HG03432 (cell line): ENCODE measurements at regions not wholly inside any gene's neighbourhood (a gene's known extent, or its start where the extent isn't known, plus 50 kb on each side); places are given as distances from the start of the nearest gene placed in this dataset.
"Not testable (repeated sequence)": the region's sequence is repeated elsewhere in the genome, so short reads cannot be mapped to it uniquely, and the experiment has no call there.

Experiments used
- ATAC-seq: cut with Tn5 transposase; IDR thresholded peaks from one replicate; pipeline ENCODE4 v1.9.1; 2021; ENCODE audit warnings: mild to moderate bottlenecking, moderate library complexity; ENCODE audit not compliant: unreplicated experiment

GRCh38 chr21:39083377-39084008 is 99.8 kb downstream of the PSMG1 start:
- no peak for ATAC-seq

- no peak for ATAC-seq
These were observed 100.4 kb downstream of the PSMG1 start for GRCh38 chr21:39082656-39083376.

DNA sequence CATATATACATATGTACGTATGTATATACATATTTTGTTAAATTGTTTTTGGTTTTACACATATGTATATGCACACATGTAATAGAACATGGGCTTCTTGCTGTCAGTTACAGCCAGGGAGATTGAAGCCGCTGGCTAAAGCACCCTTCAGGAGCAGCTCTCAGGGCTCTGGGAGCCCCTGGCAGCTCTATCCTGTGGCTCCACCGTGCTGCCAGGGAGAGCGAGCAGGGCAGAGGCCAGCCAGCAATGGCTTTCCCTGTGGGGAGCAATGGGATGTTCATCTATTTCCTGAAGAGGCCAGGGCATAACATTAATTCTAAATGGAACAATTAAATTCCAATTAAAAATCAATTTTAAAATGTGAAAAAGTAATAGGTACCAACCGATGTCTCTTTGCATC is 102.9 kb downstream of the PSMG1 start:
- no peak for ATAC-seq

GRCh38 chr21:39079617-39080016 is 103.6 kb downstream of the PSMG1 start:
- no peak for ATAC-seq

DNA sequence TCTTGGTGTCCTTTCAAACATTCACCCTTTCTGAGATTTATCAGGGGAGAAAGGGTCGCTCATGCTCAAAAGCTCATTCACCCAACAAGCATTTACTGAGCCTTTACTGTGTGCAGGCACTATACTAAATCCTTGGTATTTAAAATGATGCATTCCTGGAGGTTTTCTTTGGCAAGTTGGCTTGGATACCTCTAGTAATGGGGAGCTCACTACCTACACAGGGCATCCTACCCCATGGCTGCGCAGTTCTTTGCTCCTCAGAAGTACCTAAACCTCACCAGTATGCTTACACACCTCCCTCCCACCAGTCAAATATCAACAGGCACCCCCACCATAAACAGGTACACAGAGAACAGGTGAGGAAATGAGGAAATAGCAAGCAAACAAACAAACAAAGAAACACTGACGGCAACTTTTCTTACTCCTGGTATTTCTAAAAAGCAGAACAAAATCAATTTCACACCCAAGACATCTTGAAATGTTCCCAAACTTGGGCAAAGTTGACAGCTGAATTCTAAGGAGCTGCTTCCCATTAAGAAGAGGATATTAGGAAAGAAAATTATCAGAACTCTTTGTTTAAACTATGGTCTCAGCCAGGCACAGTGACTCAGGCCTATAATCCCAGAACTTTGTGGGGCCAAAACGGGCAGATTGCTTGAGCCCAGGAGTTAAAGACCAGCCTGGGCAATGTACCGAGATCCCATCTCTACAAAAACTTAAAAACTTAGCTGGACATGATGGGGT is 104.8 kb downstream of the PSMG1 start:
- no peak for ATAC-seq

DNA sequence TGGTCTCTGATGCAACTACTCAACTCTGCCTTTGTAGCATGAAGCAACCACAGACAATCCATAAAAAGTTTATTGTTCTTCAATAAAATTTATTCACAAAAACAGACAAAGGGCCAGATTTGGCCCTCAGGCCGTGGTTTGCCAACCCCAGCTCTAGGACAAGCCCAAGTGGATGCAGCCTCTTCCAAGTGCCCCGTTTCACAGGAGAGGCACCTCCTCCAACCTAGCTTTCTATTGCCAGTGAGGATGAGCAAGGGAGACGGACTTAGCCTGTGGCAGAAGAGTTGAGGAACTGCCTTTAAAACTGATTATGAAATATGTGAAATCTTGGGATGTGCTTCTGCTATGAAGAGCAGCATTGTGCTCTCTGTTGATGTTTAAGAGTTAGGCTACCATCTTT is 105.4 kb downstream of the PSMG1 start:
- ATAC-seq = no peak

DNA sequence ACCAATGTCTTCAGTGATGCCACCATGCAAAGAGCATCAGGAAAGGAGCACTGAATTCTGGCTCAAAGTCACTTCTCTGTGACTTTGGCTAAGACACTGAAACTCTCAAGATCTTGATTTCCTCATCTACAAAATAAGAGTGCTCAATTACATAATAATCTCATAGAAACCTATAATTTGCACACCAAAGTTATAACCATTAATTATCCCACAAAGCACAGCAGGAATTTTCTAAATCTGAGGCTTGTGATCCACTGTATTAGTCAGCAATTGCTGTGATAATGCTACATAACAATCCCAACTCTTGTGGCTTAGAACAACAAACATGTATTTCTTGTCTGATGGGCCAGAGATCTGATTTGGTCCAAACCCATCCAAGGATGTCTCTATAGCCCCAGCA is 108.7 kb downstream of the PSMG1 start:
- ATAC-seq = no peak

DNA sequence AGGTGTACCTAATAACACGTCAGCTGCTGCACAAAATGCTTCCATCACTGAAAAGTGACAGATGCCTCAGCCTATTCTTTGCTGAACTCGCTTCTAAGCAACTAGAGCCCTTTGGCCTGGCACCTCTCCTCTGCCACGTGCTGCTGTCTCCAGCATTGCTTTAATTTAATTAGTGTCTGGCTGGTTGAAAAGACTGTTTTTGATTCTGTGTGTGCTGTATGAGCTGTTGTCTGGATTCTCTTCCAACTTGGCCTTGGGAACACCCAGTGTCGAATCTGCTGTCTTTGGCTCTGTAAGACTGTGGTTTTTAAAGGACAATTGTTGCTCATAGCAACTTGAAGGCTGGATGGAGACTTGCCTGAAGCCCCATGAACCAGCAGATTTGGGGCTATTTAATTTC is 109.5 kb downstream of the PSMG1 start:
- no peak for ATAC-seq

DNA sequence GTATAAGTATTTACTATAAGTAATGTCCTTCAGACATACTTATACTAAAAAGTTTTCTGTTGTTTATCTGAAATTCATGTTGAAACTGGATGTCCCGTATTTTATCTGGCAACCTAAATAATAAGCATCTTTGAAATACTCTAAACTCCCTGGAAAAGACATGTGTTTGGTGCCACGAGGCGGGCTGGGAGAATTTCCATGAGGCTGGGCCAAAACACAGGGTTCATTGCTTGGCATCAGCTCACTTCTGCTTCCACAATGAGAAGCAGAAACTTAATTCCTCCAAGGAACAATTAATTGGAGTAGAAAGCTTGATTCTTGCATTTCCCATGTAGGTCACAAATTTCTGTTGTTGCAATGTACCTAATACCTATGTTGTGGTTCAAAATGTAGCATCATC is 110.2 kb downstream of the PSMG1 start:
- ATAC-seq = no peak

- ATAC-seq = no peak
These were observed 110.8 kb downstream of the PSMG1 start for GRCh38 chr21:39072468-39072867.

DNA sequence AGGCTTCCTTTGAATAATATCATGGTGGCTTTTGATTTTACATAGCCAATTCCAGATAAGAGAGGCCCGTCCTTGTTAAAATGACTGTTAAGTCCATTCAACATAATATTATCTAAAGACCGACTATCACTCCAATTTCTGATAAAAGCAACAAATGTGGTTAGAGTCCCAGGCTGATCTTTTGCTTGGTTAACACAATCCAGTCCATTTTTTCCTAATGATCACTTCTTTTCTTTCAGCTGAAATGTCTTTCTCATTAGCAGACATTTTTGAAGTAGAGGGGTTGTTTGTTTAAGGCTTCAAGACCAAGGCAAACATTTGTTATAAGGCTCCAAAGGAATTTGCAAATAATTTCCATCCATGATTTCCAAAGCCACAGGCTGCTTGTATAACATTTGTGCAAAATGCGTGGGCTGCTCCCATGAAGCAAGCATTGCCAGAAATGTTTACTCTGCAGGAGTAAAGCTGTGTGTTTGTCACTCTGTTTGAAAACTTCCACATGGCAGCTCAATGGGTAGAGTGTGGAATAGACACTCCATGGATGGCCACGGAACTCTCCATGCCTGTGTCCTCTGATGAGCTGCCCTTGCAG is 111.5 kb downstream of the PSMG1 start:
- ATAC-seq = no peak

- ATAC-seq = not testable (repeated sequence)
These were observed 113.4 kb downstream of the PSMG1 start for GRCh38 chr21:39069856-39070255.

GRCh38 chr21:39066829-39067780 is 116.1 kb downstream of the PSMG1 start:
- no peak for ATAC-seq

- no peak for ATAC-seq
These were observed 117.3 kb downstream of the PSMG1 start for GRCh38 chr21:39065917-39066316.

- ATAC-seq = no peak
These were observed 118.8 kb downstream of the PSMG1 start for GRCh38 chr21:39064325-39065012.

- ATAC-seq = no peak
These were observed 119.7 kb downstream of the PSMG1 start for GRCh38 chr21:39063517-39063916.

- no peak for ATAC-seq
These were observed 121.1 kb downstream of the PSMG1 start for GRCh38 chr21:39062196-39062595.

- ATAC-seq = no peak
These were observed 121.5 kb downstream of the PSMG1 start for GRCh38 chr21:39061766-39062165.

- ATAC-seq = no peak
These were observed 122.7 kb downstream of the PSMG1 start for GRCh38 chr21:39060485-39061083.

DNA sequence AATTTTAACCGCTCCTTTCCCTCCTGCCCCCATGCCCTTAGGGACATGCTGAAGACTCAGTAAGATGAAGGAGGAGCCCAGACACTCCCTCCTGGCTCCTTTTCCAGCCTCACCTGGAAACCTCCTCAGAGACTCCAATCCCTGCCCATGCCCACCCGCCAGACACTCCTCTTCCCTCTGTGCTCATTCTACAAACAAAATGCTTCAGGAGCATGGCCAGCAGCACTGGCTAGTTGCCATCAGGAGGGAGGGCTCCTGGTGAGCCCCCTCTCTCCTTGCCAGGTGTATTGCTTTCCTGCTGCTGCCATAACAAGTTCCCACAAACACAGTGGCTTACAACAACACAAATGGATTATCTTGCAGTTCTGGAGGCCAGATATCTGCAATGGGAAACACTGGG is 126.1 kb downstream of the PSMG1 start:
- ATAC-seq = no peak
